ENCODE measurements at regions not wholly inside any gene's neighbourhood (a gene's known extent, or its start where the extent isn't known, plus 50 kb on each side); places are given as distances from the start of the nearest gene placed in this dataset.

DNA sequence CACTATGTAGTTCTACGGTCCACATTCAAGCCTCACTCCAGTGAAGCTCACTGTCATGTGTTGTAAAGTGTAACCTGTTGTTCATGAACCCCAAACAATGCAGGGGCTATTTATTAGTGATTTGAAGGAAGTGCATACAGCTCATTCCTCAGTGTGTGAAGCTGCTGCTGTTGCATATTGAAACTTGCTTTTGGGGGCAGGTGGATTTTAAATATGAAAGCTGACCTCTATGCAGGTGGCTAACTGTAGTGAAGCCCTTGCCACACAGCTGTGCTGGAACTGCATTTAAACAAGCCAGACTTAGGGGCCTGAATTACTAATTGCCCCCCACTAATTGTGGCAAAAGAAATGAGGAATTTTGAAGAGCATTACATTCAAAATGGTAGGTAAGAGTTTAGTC is 226.3 kb downstream of the ATP23 start:
- ATAC-seq (ENCODE audit: low read depth in 2 of 2): no peak
- Mint-ChIP-seq H3K4me3 (no peak overlapping the region), H3K9me3 (peaks cover 0 to 5% (median 0%) of the 10 kb centered on the region in 7 donors), H3K36me3 (no peaks in the 10 kb centered on the region), H3K27me3 (peaks cover 14% of the 10 kb centered on the region), H3K4me1 (peaks cover 0 to 6% (median 0%) of the 10 kb centered on the region in 4 donors), H3K27ac (no peak overlapping the region)
- DNase-seq: no peak
- Histone ChIP-seq H3K36me3 (ENCODE audit: control insufficient read depth, insufficient read depth, low read length) (no peaks in the 10 kb centered on the region), H3K4me1 (ENCODE audit: control insufficient read depth, insufficient read depth, low read length, poor library complexity, severe bottlenecking) (no peaks in the 10 kb centered on the region), H3K27me3 (ENCODE audit: control insufficient read depth, insufficient read depth, low read length) (peaks cover 6% of the 10 kb centered on the region), H3K27ac (ENCODE audit: insufficient read depth, low read length, poor library complexity, severe bottlenecking) (no peak overlapping the region), H3K9me3 (ENCODE audit: control insufficient read depth in 2 of 2, low read length in 2 of 2) (no peaks in the 10 kb centered on the region), H3K4me3 (ENCODE audit: low read depth, low read length) (no peak overlapping the region)

DNA sequence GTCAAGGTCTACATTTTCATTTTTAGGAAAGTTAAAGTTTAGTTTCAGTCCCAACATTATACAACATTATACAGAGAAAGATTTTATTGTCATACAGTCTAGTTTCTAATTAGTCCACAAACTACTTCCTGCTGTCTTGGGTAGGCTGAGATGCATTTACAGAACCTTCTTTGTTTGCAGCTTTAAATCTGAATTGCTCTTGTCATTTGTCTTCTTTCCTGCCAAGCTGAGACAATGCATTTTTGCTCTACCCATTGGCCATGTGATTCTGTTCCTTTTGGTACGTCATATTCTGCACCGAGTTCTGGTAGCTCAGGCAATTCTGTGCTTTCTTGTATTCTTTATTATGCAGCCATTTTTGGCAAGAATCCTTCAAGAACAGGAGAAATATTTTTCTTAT is 228.5 kb downstream of the ATP23 start:
- Mint-ChIP-seq H3K27me3 (peaks cover 14% of the 10 kb centered on the region), H3K4me1 (peaks cover 0 to 6% (median 0%) of the 10 kb centered on the region in 4 donors), H3K36me3 (no peaks in the 10 kb centered on the region), H3K9me3 (peaks cover 0 to 4% (median 0%) of the 10 kb centered on the region in 7 donors), H3K27ac (no peak overlapping the region), H3K4me3 (no peak overlapping the region)
- DNase-seq: no peak
- no peak for ATAC-seq (ENCODE audit: low read depth in 2 of 2)
- no peaks in the 10 kb centered on the region for H3K36me3 ChIP-seq (ENCODE audit: control insufficient read depth, insufficient read depth, low read length)
- H3K27me3 ChIP-seq (ENCODE audit: control insufficient read depth, insufficient read depth, low read length): peaks cover 2% of the 10 kb centered on the region
- H3K27ac ChIP-seq (ENCODE audit: insufficient read depth, low read length, poor library complexity, severe bottlenecking): no peak overlapping the region
- H3K4me3 ChIP-seq (ENCODE audit: low read depth, low read length): no peak overlapping the region
- no peaks in the 10 kb centered on the region for H3K9me3 ChIP-seq (ENCODE audit: control insufficient read depth in 2 of 2, low read length in 2 of 2)
- H3K4me1 ChIP-seq (ENCODE audit: control insufficient read depth, insufficient read depth, low read length, poor library complexity, severe bottlenecking): no peaks in the 10 kb centered on the region

DNA sequence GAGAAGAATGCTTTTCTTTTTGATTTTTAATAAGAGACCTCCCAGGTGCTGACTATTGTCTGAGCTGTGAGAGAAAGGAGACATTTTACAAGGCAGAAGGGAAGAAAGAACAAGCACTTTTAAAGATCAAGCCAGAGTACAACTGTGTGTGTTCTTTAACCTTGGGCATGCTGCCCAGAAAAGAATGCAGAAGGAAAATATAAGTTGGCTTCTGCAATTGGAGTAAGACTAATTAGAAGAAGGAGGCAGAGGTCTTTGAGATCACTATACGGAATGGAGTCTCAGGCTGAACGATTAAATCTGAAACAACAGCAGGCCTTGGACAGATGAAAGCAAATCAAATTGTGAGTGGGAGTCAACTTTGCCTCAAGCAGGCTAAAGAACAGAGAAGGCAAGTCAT is 230.5 kb downstream of the ATP23 start:
- Histone ChIP-seq H3K9me3 (ENCODE audit: control insufficient read depth in 2 of 2, low read length in 2 of 2) (no peaks in the 10 kb centered on the region), H3K27me3 (ENCODE audit: control insufficient read depth, insufficient read depth, low read length) (peaks cover 2% of the 10 kb centered on the region), H3K4me1 (ENCODE audit: control insufficient read depth, insufficient read depth, low read length, poor library complexity, severe bottlenecking) (no peaks in the 10 kb centered on the region), H3K4me3 (ENCODE audit: low read depth, low read length) (no peak overlapping the region), H3K36me3 (ENCODE audit: control insufficient read depth, insufficient read depth, low read length) (no peaks in the 10 kb centered on the region), H3K27ac (ENCODE audit: insufficient read depth, low read length, poor library complexity, severe bottlenecking) (no peak overlapping the region)
- DNase-seq (no peak), ATAC-seq (ENCODE audit: low read depth in 2 of 2) (no peak)
- Mint-ChIP-seq H3K36me3 (no peaks in the 10 kb centered on the region), H3K4me1 (no peaks in the 10 kb centered on the region), H3K27ac (no peak overlapping the region), H3K27me3 (peaks cover 9% of the 10 kb centered on the region), H3K9me3 (peaks cover 0 to 4% (median 0%) of the 10 kb centered on the region in 7 donors), H3K4me3 (no peak overlapping the region)

DNA sequence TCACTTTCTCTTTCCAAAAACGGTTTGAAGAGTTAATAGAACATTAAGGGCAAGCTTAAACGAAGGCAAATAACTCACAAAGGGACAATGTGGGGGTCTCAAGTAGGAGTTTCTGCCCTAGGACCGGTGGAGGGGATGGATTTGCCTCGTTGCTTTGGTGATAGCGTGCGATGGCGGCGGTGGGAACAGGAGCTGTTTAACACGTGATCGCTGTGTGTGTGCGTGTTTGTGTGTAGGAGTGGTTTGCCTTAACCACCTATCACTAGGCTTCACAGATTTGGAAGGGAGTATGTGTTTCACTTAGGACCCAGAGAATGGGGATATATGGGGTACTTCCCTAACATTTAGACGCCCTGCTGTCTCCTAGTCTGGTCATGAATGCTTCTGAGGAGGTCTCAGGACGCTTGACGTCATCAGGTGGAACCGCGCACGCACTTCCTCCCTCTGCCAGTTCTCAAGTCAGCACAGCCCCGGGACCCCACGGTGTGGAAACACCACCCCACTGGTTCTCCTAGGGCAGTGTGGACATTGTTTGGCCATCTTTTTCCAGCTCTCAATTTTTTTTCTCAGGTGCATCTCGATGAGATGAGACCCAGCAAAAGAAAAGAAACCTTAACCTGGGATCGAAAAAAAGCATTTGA is 231.2 kb downstream of the ATP23 start:
- Mint-ChIP-seq H3K36me3 (no peaks in the 10 kb centered on the region), H3K9me3 (peaks cover 0 to 4% (median 0%) of the 10 kb centered on the region in 7 donors), H3K27me3 (peaks cover 9% of the 10 kb centered on the region), H3K27ac (no peak overlapping the region), H3K4me3 (no peak overlapping the region), H3K4me1 (no peaks in the 10 kb centered on the region)
- Histone ChIP-seq H3K36me3 (ENCODE audit: control insufficient read depth, insufficient read depth, low read length) (no peaks in the 10 kb centered on the region), H3K4me1 (ENCODE audit: control insufficient read depth, insufficient read depth, low read length, poor library complexity, severe bottlenecking) (no peaks in the 10 kb centered on the region), H3K27me3 (ENCODE audit: control insufficient read depth, insufficient read depth, low read length) (peaks cover 2% of the 10 kb centered on the region), H3K9me3 (ENCODE audit: control insufficient read depth in 2 of 2, low read length in 2 of 2) (no peaks in the 10 kb centered on the region), H3K4me3 (ENCODE audit: low read depth, low read length) (no peak overlapping the region), H3K27ac (ENCODE audit: insufficient read depth, low read length, poor library complexity, severe bottlenecking) (no peak overlapping the region)
- DNase-seq: no peak
- no peak for ATAC-seq (ENCODE audit: low read depth in 2 of 2)

DNA sequence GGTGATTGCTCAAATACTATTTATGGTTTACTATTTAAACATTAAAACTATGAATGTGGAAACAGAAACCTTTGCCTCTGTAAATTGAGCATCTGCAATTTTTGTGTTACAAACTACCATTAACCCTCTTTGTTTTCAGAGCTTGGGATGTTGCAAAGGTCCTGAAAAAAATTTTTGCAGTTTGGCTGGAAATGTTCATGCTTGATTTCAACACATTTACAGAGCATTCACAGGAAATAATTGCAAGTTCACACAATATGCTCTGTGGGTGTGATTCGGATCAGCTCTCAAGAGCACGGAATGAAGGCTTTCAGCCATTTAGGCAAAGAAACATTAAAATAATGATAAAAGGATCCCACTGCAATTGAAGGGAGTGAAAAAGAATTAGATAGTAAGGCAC is 232.9 kb downstream of the ATP23 start:
- Mint-ChIP-seq H3K27ac (no peak overlapping the region), H3K4me1 (no peaks in the 10 kb centered on the region), H3K36me3 (no peaks in the 10 kb centered on the region), H3K4me3 (no peak overlapping the region), H3K9me3 (peaks cover 0 to 4% (median 0%) of the 10 kb centered on the region in 7 donors), H3K27me3 (peaks cover 5% of the 10 kb centered on the region)
- Histone ChIP-seq H3K36me3 (ENCODE audit: control insufficient read depth, insufficient read depth, low read length) (no peaks in the 10 kb centered on the region), H3K27ac (ENCODE audit: insufficient read depth, low read length, poor library complexity, severe bottlenecking) (no peak overlapping the region), H3K4me3 (ENCODE audit: low read depth, low read length) (no peak overlapping the region), H3K4me1 (ENCODE audit: control insufficient read depth, insufficient read depth, low read length, poor library complexity, severe bottlenecking) (no peaks in the 10 kb centered on the region), H3K27me3 (ENCODE audit: control insufficient read depth, insufficient read depth, low read length) (peaks cover 2% of the 10 kb centered on the region), H3K9me3 (ENCODE audit: control insufficient read depth in 2 of 2, low read length in 2 of 2) (no peaks in the 10 kb centered on the region)
- DNase-seq (no peak), ATAC-seq (ENCODE audit: low read depth in 2 of 2) (no peak)

DNA sequence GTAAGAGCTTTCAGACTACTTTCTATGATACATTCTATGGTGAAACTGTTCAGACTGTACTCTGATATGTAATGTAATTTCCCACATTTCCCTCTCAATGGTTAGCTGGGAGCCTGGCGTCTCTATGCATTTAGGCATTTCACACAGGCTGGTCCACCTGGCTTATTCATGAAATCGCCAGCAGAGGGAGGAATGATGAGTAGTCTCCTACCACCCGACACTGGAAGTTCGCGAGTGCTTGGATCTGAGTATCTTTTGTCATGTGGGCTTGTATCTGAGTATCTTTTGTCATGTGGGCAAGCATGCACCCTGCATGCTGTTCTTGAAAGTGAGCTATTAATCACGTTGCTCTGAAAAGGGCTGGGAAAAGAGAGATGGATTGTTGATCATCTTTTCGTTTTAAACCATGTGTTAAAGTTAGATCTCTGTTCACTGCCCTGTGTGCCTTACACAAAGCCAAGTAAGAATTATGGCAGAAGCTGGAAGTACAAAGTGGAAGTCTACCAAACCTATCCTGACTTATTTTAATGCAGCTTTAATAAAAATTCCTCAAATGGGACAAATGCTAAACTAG is 235.0 kb downstream of the ATP23 start:
- no peak overlapping the region for H3K4me3 Mint-ChIP-seq
- H3K9me3 Mint-ChIP-seq: peaks cover 0 to 4% (median 0%) of the 10 kb centered on the region in 7 donors
- Histone ChIP-seq H3K36me3 (ENCODE audit: control insufficient read depth, insufficient read depth, low read length) (no peaks in the 10 kb centered on the region), H3K27me3 (ENCODE audit: control insufficient read depth, insufficient read depth, low read length) (no peaks in the 10 kb centered on the region), H3K9me3 (ENCODE audit: control insufficient read depth in 2 of 2, low read length in 2 of 2) (no peaks in the 10 kb centered on the region), H3K4me1 (ENCODE audit: control insufficient read depth, insufficient read depth, low read length, poor library complexity, severe bottlenecking) (no peaks in the 10 kb centered on the region), H3K27ac (ENCODE audit: insufficient read depth, low read length, poor library complexity, severe bottlenecking) (no peak overlapping the region), H3K4me3 (ENCODE audit: low read depth, low read length) (no peak overlapping the region)
- no peaks in the 10 kb centered on the region for H3K36me3 Mint-ChIP-seq
- no peaks in the 10 kb centered on the region for H3K4me1 Mint-ChIP-seq
- no peak overlapping the region for H3K27ac Mint-ChIP-seq
- no peaks in the 10 kb centered on the region for H3K27me3 Mint-ChIP-seq
- no peak for DNase-seq
- ATAC-seq (ENCODE audit: low read depth in 2 of 2): no peak

DNA sequence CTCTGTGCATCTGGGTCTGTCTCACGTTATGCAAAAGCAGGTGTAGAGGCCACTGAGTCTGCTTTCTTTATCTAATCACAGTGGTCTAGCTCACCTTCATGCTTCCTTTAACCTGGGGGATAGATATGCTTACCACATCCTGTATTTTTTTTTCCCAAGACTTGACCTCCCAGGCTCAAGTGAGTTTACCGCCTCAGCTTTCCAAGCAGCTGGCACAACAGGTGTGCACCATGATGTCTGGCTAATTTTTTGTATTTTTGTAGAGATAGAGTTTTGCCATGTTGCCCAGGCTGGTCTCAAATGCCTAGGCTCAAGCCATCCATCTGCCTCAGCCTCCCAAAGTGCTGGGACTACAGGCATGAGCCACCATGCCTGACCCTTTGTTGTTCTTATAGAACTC is 236.0 kb downstream of the ATP23 start:
- no peak for DNase-seq
- H3K9me3 Mint-ChIP-seq: peaks cover 0 to 2% (median 0%) of the 10 kb centered on the region in 7 donors
- no peaks in the 10 kb centered on the region for H3K4me1 Mint-ChIP-seq
- no peak for ATAC-seq (ENCODE audit: low read depth in 2 of 2)
- Histone ChIP-seq H3K27ac (ENCODE audit: insufficient read depth, low read length, poor library complexity, severe bottlenecking) (no peak overlapping the region), H3K9me3 (ENCODE audit: control insufficient read depth in 2 of 2, low read length in 2 of 2) (no peaks in the 10 kb centered on the region), H3K27me3 (ENCODE audit: control insufficient read depth, insufficient read depth, low read length) (no peaks in the 10 kb centered on the region), H3K4me3 (ENCODE audit: low read depth, low read length) (no peak overlapping the region), H3K36me3 (ENCODE audit: control insufficient read depth, insufficient read depth, low read length) (no peaks in the 10 kb centered on the region), H3K4me1 (ENCODE audit: control insufficient read depth, insufficient read depth, low read length, poor library complexity, severe bottlenecking) (no peaks in the 10 kb centered on the region)
- no peak overlapping the region for H3K4me3 Mint-ChIP-seq
- H3K27me3 Mint-ChIP-seq: no peaks in the 10 kb centered on the region
- H3K27ac Mint-ChIP-seq: no peak overlapping the region
- no peaks in the 10 kb centered on the region for H3K36me3 Mint-ChIP-seq

DNA sequence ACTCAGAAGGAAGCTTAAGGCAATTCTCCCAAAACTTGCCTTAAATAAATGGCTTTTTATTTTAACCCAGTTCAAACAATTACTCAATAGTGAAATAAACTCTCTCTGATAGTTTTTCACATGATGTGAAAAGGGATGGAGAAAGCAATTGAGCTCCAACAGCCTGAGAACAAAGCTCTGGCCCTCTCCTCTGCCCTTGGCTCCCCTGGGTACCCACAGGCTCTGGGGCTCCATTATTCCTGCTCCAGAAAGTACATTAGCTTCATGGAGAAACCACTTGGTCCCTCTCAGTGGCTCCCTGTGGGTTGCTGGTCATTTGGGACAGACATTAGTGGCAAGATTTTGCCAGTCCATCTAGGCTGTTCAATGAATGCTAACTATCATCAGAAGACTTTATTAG is 242.8 kb downstream of the ATP23 start:
- no peaks in the 10 kb centered on the region for H3K4me1 Mint-ChIP-seq
- no peaks in the 10 kb centered on the region for H3K4me1 ChIP-seq (ENCODE audit: control insufficient read depth, insufficient read depth, low read length, poor library complexity, severe bottlenecking)
- no peaks in the 10 kb centered on the region for H3K27me3 Mint-ChIP-seq
- no peaks in the 10 kb centered on the region for H3K36me3 Mint-ChIP-seq
- H3K36me3 ChIP-seq (ENCODE audit: control insufficient read depth, insufficient read depth, low read length): no peaks in the 10 kb centered on the region
- H3K27ac ChIP-seq (ENCODE audit: insufficient read depth, low read length, poor library complexity, severe bottlenecking): no peak overlapping the region
- peaks cover 0 to 19% (median 6%) of the 10 kb centered on the region in 7 donors for H3K9me3 Mint-ChIP-seq
- no peak overlapping the region for H3K4me3 Mint-ChIP-seq
- DNase-seq (no peak), ATAC-seq (ENCODE audit: low read depth in 2 of 2) (no peak)
- no peak overlapping the region for H3K27ac Mint-ChIP-seq
- peaks cover 0 to 6% of the 10 kb centered on the region in 2 experiments for H3K9me3 ChIP-seq (ENCODE audit: control insufficient read depth in 2 of 2, low read length in 2 of 2)
- H3K4me3 ChIP-seq (ENCODE audit: low read depth, low read length): no peak overlapping the region
- H3K27me3 ChIP-seq (ENCODE audit: control insufficient read depth, insufficient read depth, low read length): no peaks in the 10 kb centered on the region

All from CD4-positive, CD25-positive, alpha-beta regulatory T cell (primary cell).